ENCODE measurements at regions not wholly inside any gene's neighbourhood (a gene's known extent, or its start where the extent isn't known, plus 50 kb on each side); places are given as distances from the start of the nearest gene placed in this dataset.

GRCh38 chr4:17238633-17239032 lies 273.3 kb downstream of the QDPR start:
- TF ChIP-seq CTCF (IDR thresholded peaks at IDR 0.05; ENCODE audit: low read depth, low read length, poor library complexity, severe bottlenecking) (no peak), EZH2phosphoT487 (IDR thresholded peaks at IDR 0.05; ENCODE audit: borderline replicate concordance, low read length) (no peak)

All from DOHH2 (cell line).